LoVo (cell line): ENCODE measurements at regions not wholly inside any gene's neighbourhood (a gene's known extent, or its start where the extent isn't known, plus 50 kb on each side); places are given as distances from the start of the nearest gene placed in this dataset.

Experiments
- DNase-seq: peaks from one replicate; pipeline ENCODE4 v3.0.0-alpha.2; 2016; ENCODE audit warnings: low spot score

GRCh38 chr9:82584349-82584863, 478.5 kb downstream of the RASEF start:
- DNase-seq = no peak

GRCh38 chr9:82586918-82587356, 476.0 kb downstream of the RASEF start:
- DNase-seq = no peak

- no peak for DNase-seq
Measured at GRCh38 chr9:82588301-82589180, 474.4 kb downstream of the RASEF start.

GRCh38 chr9:82590845-82591244, 472.1 kb downstream of the RASEF start:
- DNase-seq = no peak

- DNase-seq = no peak
Measured at GRCh38 chr9:82593501-82593900, 469.4 kb downstream of the RASEF start.

- DNase-seq = no peak
Measured at GRCh38 chr9:82597241-82598203, 465.4 kb downstream of the RASEF start.

GRCh38 chr9:82598241-82599039, 464.5 kb downstream of the RASEF start:
- DNase-seq = no peak

- DNase-seq = no peak
Measured at GRCh38 chr9:82599336-82599949, 463.5 kb downstream of the RASEF start.

GRCh38 chr9:82600536-82601292, 462.2 kb downstream of the RASEF start:
- no peak for DNase-seq

- no peak for DNase-seq
Measured at GRCh38 chr9:82601293-82601771, 461.6 kb downstream of the RASEF start.

GRCh38 chr9:82604947-82605656, 457.8 kb downstream of the RASEF start:
- no peak for DNase-seq

GRCh38 chr9:82605657-82606031, 457.3 kb downstream of the RASEF start:
- no peak for DNase-seq

- DNase-seq = no peak
Measured at GRCh38 chr9:82606071-82606470, 456.9 kb downstream of the RASEF start.

GRCh38 chr9:82606492-82607382, 456.2 kb downstream of the RASEF start:
- DNase-seq = peak; percentile 55

GRCh38 chr9:82608487-82608886, 454.5 kb downstream of the RASEF start:
- no peak for DNase-seq

- DNase-seq = no peak
Measured at GRCh38 chr9:82612942-82613341, 450.0 kb downstream of the RASEF start.

- no peak for DNase-seq
Measured at GRCh38 chr9:82613498-82613897, 449.4 kb downstream of the RASEF start.

GRCh38 chr9:82616545-82616944, 446.4 kb downstream of the RASEF start:
- DNase-seq = no peak

- no peak for DNase-seq
Measured at GRCh38 chr9:82621447-82621846, 441.5 kb downstream of the RASEF start.
